ENCODE measurements at regions not wholly inside any gene's neighbourhood (a gene's known extent, or its start where the extent isn't known, plus 50 kb on each side); places are given as distances from the start of the nearest gene placed in this dataset.
"Not testable (repeated sequence)": the region's sequence is repeated elsewhere in the genome, so short reads cannot be mapped to it uniquely, and the experiment has no call there.

- DNase-seq (ENCODE audit: low read depth in 1 of 2, low spot score in 1 of 2), result no peak
Measured at GRCh38 chr7:130845581-130846085, 111.6 kb upstream of the KLF14 start.

DNA sequence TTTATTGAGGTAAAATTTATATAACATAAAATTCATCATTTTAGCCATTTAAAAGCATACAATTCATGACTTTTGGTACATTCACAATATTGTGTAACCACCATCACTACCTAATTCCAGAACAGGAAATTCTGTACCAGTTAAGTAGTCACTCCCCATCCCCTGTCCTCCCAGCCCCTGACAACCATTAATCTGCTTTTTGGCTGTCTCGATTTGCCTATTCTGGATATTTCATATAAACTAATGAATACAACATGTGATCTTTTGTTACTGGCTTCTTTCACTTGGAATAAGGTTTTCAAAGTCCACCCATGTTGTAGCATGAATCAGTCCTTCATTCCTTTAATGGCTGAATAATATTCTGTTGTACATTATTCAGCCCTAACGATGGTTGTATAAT is 115.6 kb upstream of the KLF14 start:
- DNase-seq (ENCODE audit: low read depth in 1 of 2, low spot score in 1 of 2), result no peak

- DNase-seq (ENCODE audit: low read depth in 1 of 2, low spot score in 1 of 2), result no peak
Measured at GRCh38 chr7:130850956-130851355, 116.9 kb upstream of the KLF14 start.

- DNase-seq (ENCODE audit: low read depth in 1 of 2, low spot score in 1 of 2), result no peak
Measured at GRCh38 chr7:130852867-130853266, 118.9 kb upstream of the KLF14 start.

DNA sequence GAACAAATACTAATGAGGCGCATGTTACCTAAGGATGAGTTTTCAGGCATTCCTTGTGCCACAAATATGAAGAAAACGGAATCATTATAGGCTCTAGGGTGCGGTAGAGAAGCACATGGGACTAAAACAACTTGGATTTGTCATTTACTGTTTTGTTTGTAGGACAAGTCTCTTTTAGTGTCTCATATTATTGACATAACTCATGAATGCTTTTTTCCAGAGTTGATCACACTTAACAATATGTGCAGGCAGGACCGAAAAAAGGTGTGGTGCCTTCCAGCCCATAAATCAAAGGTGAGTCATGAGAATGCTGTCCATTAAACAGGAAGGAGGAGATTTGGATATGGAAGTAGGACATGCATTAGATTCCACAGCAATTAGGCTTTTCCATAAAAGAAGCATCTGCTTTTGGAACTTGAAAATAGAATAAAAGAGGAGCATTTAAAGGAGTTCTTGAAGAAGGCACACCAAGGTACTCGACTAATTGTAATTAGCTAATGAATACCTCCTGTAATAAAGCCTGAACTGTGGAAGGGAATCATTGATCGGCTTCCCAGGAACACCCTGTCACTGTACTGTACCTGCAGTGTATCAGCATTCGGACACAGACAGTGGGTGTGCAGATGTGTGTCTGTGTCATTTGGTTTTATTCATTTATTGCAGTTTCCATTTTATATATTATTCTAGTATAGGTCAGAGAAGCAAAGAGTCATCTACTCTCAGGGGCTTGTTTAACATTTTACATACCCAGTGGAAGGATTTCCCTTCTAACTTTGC is 119.7 kb upstream of the KLF14 start:
- DNase-seq (ENCODE audit: low read depth in 1 of 2, low spot score in 1 of 2), result no peak

DNA sequence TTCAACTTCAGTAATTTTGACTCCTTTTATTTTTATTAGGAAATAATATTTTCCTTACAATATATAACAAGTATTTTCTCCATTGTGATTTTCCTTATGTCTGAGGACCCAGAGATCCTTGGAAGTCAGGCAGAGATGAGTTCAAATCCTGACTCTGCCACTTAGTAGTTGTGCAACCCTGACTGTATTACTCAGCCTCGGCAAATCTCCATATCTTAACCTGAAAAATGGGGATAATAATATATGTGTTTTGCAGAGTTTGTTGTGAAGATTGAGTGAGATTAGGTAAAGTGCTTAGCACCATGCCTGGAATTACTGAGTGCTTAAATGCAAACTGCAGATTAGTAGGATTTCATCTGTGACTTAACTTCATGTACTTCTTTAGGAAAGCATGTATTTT is 120.5 kb upstream of the KLF14 start:
- no peak for DNase-seq (ENCODE audit: low read depth in 1 of 2, low spot score in 1 of 2)

DNA sequence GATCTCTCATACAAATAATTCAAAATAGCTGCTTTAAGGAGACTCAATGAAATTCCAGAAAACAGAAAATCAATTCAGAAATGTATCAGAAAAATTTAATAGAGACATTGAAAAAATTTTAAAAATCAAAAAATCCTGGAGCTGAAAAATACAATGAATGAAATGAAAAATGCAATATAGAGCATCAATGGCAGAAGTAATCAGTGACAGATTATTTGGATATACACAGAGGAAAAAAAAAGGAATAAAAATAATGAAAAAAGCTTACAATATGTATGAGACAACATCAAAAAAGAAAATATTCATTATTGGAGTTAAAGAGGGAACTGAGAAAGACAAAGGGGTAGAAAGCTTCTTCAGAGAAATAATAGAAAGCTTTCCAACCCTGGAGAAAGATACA is 122.9 kb upstream of the KLF14 start:
- DNase-seq (ENCODE audit: low read depth in 1 of 2, low spot score in 1 of 2), result no peak

GRCh38 chr7:130860832-130861231 is 126.8 kb upstream of the KLF14 start:
- DNase-seq (ENCODE audit: low read depth in 1 of 2, low spot score in 1 of 2), result not testable (repeated sequence)

DNA sequence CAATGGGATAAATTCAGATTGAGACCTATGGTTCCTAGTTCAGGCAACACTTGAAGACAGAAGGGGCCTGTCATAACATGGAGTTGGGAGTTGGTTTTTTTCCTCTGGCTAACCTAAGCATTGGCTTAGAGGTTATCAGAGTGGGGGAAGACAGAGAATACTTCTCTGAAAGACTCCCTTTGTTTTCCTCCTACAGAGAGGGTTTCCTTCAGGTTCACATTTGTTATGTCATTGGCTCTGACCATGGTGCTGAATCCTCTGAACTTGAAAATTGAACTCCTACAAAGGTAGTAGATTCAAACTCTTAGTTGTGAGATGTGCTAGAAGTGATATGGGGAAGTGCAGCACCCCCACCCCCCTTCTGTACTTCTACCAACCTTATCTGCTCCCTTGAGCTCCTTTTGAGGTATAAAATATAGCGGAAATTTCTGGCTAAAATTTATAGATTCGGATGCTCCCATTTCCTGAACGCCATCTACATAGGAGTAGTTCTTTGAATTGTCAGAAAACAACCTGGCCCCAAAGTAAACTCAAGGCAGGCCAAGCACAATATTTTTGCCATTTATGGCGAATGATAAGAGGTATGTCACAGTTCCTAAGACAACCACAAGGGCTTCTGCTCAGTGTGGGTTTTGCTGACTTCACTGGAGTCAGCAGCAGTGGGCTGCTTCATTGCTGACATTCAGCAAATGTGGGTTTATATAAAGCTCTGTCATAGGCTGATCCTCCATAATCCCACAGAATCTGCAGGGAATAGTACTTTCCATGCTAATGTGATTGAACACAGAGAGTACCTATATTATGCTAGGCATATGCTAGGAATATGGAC is 131.6 kb upstream of the KLF14 start:
- no peak for DNase-seq (ENCODE audit: low read depth in 1 of 2, low spot score in 1 of 2)

GRCh38 chr7:130867039-130867438 is 133.0 kb upstream of the KLF14 start:
- DNase-seq (ENCODE audit: low read depth in 1 of 2, low spot score in 1 of 2), result no peak

GRCh38 chr7:130867581-130868136 is 133.7 kb upstream of the KLF14 start:
- no peak for DNase-seq (ENCODE audit: low read depth in 1 of 2, low spot score in 1 of 2)

- DNase-seq (ENCODE audit: low read depth in 1 of 2, low spot score in 1 of 2), result no peak
Measured at GRCh38 chr7:130868139-130868538, 134.1 kb upstream of the KLF14 start.

DNA sequence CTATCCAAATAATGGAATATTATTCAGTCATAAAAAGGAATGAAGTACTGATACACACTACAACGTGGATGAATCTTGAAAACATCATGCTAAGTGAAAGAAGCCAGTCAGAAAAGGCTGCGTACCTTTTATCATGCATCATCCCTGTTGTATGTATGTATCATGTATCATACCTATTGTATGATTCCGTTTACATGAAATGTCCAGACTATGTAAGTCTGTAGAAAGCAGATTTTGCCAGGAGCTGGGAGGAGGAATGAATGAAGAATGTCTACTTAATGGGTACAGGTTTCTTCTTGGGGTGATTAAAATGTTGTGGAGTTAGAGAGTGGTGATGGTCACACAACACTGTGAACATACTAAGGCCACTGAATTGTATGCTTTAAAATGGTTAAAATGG is 135.9 kb upstream of the KLF14 start:
- no peak for DNase-seq (ENCODE audit: low read depth in 1 of 2, low spot score in 1 of 2)

DNA sequence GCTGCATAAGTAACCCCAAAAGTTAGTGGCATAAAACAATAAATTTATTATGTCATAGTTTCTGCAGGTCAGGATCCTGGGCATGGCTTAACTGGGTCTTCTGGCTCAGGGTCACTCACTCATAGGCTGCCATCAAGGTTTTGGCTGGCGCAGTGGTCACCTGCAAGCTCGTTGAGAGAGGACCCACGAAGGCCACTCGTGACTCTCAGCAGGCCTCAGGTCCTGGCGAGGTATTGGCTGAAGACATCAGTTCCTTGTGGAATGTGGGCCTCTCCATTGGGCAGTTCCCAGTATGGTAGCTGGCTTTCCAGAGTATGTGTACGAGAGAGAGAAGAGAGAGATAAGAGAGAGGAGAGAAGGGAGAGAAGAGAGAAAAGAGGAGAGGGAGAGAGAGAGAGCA is 138.3 kb upstream of the KLF14 start:
- DNase-seq (ENCODE audit: low read depth in 1 of 2, low spot score in 1 of 2), result no peak

DNA sequence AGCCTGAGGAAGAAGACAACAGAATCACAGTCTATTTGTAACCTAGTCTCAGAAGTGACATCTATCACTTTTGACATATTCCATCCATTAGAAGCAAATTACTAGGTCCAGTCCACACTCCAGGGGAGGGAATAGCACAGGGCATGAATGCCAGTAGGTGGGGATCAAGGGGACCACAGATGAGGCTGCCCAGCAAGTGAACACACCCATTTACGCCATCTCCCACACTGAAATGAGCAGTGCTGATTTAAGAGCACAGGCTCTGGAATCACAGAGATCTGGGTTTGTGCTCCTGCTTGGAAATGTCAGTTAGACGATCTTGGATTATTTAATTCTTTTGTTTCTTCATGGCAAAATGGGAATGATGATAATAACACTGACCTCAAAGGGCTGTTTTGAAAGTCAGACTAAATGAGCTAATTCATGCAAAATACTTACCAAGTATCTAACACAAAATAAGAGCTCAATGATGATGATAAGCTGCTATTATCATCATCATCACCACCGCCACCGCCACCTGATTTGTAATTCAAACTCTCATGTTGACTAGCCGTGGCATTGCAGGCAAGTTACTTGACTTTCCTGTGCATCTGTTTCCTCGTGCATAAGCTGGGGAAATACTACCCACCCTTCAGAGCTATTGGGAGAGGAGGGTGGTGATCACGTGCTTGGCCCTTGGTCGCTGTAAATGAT is 138.9 kb upstream of the KLF14 start:
- no peak for DNase-seq (ENCODE audit: low read depth in 1 of 2, low spot score in 1 of 2)

GRCh38 chr7:130874071-130874915 is 140.3 kb upstream of the KLF14 start:
- no peak for DNase-seq (ENCODE audit: low read depth in 1 of 2, low spot score in 1 of 2)

DNA sequence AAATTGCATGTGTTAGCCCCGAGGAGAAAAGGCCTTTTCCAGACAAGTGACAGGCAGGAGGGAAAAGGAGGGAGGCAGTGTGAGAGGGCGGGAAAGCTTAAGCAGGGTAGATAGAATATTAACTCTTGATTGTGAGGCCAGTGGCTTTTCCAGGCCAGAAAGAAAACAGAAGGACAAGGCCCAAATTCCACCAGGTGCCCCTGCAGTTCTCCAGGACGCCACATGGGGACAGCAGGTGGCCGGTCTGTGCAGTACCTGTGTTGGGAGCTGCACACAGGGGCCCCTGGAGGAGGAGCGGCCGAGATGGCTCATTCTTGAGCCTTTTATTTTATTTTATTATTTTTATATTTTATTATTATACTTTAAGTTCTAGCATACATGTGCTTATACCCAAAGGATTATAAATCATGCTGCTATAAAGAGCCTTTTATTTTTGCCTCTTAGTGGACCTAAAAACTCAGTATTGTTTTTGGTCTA is 141.3 kb upstream of the KLF14 start:
- peak in 1 of 2 donors; percentile 25 for DNase-seq (ENCODE audit: low read depth in 1 of 2, low spot score in 1 of 2)

DNA sequence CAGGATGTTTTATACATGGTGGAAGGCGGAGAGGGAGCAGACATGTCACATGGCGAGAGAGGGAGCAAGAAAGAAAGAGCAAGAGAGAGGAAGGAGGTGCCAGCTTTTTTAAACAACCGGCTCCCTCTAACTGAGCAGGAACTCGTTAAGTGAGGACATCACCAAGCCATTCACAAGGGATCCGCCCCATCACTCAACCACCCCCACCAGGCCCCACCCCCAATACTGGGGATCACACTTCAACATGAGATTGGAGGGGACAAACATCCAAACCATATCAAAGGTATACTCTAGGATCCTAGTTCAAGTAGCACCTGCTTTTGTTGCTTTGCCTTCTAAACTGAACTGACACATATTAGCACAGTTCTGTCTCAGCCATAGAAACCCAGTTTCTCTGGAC is 141.9 kb upstream of the KLF14 start:
- no peak for DNase-seq (ENCODE audit: low read depth in 1 of 2, low spot score in 1 of 2)

GRCh38 chr7:130877236-130877990 is 143.4 kb upstream of the KLF14 start:
- DNase-seq (ENCODE audit: low read depth in 1 of 2, low spot score in 1 of 2), result no peak

GRCh38 chr7:130877991-130878305 is 143.9 kb upstream of the KLF14 start:
- DNase-seq (ENCODE audit: low read depth in 1 of 2, low spot score in 1 of 2), result no peak
